ENCODE measurements at regions not wholly inside any gene's neighbourhood (a gene's known extent, or its start where the extent isn't known, plus 50 kb on each side); places are given as distances from the start of the nearest gene placed in this dataset.

DNA sequence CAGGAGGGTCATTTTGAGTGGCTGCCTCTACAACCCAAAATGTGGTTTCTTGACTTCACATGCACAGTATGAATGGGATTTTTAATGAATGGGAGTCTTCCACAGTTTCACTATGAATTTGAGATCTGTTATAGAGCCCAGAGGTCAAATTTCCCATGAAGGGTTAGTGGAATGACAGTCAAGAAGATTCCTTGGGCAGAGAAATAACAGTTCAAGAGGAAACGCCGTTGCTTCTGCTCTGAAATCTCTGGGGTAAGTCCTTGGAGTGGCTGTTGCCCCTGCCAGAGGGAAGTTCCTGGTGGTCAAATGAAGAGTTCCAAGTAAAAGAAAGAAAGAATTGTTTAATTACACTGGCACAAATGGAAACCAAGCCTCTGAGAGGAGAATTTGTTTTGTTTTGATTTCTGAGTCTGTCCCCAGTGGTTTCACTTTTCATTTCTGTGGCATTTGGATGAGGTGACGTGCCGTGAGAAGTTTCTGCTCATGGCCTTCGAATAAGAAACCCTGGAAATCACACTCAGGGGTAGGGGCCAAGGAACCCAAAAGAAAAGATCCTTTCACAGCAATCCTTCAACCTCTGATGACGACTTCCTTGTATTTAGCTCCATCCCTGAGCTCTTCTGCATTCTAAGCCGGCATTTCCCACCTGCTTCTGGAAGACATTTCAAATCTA, 77.5 kb upstream of the IL12A start:
- TF ChIP-seq OSR1 (CRISPR knock-in tag; IDR thresholded peaks at IDR 0.05) (no peak), RARB (CRISPR knock-in tag; IDR thresholded peaks at IDR 0.05) (no peak), PPARA (CRISPR knock-in tag; IDR thresholded peaks at IDR 0.05; ENCODE audit: borderline replicate concordance) (no peak), ZNF565 (CRISPR knock-in tag; conservative IDR thresholded peaks at IDR 0.05; ENCODE audit: low read depth) (no peak), ZC3H10 (CRISPR knock-in tag; IDR thresholded peaks at IDR 0.05) (no peak), BACH2 (CRISPR knock-in tag; IDR thresholded peaks at IDR 0.05; ENCODE audit: borderline replicate concordance) (no peak), ISL1 (CRISPR knock-in tag; IDR thresholded peaks at IDR 0.05) (no peak), ARNTL (CRISPR knock-in tag; IDR thresholded peaks at IDR 0.05; ENCODE audit: borderline replicate concordance, low read depth) (no peak), SNAI2 (CRISPR knock-in tag; IDR thresholded peaks at IDR 0.05) (no peak)
- TF ChIP-seq, protein P1, sequence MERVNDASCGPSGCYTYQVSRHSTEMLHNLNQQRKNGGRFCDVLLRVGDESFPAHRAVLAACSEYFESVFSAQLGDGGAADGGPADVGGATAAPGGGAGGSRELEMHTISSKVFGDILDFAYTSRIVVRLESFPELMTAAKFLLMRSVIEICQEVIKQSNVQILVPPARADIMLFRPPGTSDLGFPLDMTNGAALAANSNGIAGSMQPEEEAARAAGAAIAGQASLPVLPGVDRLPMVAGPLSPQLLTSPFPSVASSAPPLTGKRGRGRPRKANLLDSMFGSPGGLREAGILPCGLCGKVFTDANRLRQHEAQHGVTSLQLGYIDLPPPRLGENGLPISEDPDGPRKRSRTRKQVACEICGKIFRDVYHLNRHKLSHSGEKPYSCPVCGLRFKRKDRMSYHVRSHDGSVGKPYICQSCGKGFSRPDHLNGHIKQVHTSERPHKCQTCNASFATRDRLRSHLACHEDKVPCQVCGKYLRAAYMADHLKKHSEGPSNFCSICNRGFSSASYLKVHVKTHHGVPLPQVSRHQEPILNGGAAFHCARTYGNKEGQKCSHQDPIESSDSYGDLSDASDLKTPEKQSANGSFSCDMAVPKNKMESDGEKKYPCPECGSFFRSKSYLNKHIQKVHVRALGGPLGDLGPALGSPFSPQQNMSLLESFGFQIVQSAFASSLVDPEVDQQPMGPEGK (CRISPR knock-in tag; IDR thresholded peaks at IDR 0.05; ENCODE audit: borderline replicate concordance) = no peak
- TF ChIP-seq, protein P2, sequence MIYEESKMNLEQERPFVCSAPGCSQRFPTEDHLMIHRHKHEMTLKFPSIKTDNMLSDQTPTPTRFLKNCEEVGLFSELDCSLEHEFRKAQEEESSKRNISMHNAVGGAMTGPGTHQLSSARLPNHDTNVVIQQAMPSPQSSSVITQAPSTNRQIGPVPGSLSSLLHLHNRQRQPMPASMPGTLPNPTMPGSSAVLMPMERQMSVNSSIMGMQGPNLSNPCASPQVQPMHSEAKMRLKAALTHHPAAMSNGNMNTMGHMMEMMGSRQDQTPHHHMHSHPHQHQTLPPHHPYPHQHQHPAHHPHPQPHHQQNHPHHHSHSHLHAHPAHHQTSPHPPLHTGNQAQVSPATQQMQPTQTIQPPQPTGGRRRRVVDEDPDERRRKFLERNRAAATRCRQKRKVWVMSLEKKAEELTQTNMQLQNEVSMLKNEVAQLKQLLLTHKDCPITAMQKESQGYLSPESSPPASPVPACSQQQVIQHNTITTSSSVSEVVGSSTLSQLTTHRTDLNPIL (CRISPR knock-in tag; IDR thresholded peaks at IDR 0.05; ENCODE audit: low read depth) = no peak
- TF ChIP-seq, protein P3, sequence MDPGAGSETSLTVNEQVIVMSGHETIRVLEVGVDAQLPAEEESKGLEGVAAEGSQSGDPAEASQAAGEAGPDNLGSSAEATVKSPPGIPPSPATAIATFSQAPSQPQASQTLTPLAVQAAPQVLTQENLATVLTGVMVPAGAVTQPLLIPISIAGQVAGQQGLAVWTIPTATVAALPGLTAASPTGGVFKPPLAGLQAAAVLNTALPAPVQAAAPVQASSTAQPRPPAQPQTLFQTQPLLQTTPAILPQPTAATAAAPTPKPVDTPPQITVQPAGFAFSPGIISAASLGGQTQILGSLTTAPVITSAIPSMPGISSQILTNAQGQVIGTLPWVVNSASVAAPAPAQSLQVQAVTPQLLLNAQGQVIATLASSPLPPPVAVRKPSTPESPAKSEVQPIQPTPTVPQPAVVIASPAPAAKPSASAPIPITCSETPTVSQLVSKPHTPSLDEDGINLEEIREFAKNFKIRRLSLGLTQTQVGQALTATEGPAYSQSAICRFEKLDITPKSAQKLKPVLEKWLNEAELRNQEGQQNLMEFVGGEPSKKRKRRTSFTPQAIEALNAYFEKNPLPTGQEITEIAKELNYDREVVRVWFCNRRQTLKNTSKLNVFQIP (CRISPR knock-in tag; IDR thresholded peaks at IDR 0.05; ENCODE audit: borderline replicate concordance, low read depth) = no peak

Data from SK-N-SH treated with all-trans-retinoic acid at 6 μM for 48 hours (cell line).